Endodermal cell (in vitro differentiated cells): ENCODE measurements at regions not wholly inside any gene's neighbourhood (a gene's known extent, or its start where the extent isn't known, plus 50 kb on each side); places are given as distances from the start of the nearest gene placed in this dataset.
A peak's percentile ranks its signal among the peaks of the same experiment; 100 is the strongest.

ENCODE experiments used
- DNase-seq: peaks from one replicate; pipeline ENCODE4 v3.0.0-alpha.2; 2017
- H3K27ac ChIP-seq: 2 replicates; pipeline ENCODE4 v1.5.1; 2013; ENCODE audit warnings: mild to moderate bottlenecking, low read depth, low read length, moderate library complexity
- H3K27me3 ChIP-seq: 2 replicates; pipeline ENCODE4 v1.6.1; 2013; ENCODE audit warnings: mild to moderate bottlenecking, low read length, moderate library complexity; ENCODE audit not compliant: insufficient read depth, control insufficient read depth, poor library complexity, severe bottlenecking
- H3K36me3 ChIP-seq: 2 replicates; pipeline ENCODE4 v1.7.0; 2013; ENCODE audit warnings: mild to moderate bottlenecking, low read length, moderate library complexity; ENCODE audit not compliant: control insufficient read depth, insufficient read depth
- H3K4me1 ChIP-seq: one replicate; pipeline ENCODE4 v1.7.0; 2013; ENCODE audit warnings: low read length; ENCODE audit not compliant: control insufficient read depth, insufficient read depth
- H3K4me3 ChIP-seq: 2 replicates; pipeline ENCODE4 v1.5.1; 2013; ENCODE audit warnings: mild to moderate bottlenecking, low read length, moderate library complexity
- H3K9ac ChIP-seq: 2 replicates; pipeline ENCODE4 v1.6.1; 2013; ENCODE audit warnings: mild to moderate bottlenecking, low read length, moderate library complexity; ENCODE audit not compliant: poor library complexity, severe bottlenecking; ENCODE audit errors: extremely low read depth
- H3K9me3 ChIP-seq: 2 replicates; pipeline ENCODE4 v1.6.1; 2013; ENCODE audit warnings: mild to moderate bottlenecking, low read length, moderate library complexity; ENCODE audit not compliant: control insufficient read depth
- H3K27ac Mint-ChIP-seq: 2 replicates; pipeline ENCODE4 v1.8.0; 2020; ENCODE audit warnings: mixed read lengths
- H3K27me3 Mint-ChIP-seq: 2 replicates; pipeline ENCODE4 v1.8.0; 2021; ENCODE audit warnings: mild to moderate bottlenecking, mixed read lengths; ENCODE audit not compliant: insufficient read depth
- H3K36me3 Mint-ChIP-seq: 2 replicates; pipeline ENCODE4 v1.8.0; 2020; ENCODE audit warnings: low read depth, mixed read lengths
- H3K4me1 Mint-ChIP-seq: 2 replicates; pipeline ENCODE4 v1.8.0; 2020; ENCODE audit warnings: mixed read lengths
- H3K4me3 Mint-ChIP-seq: 2 replicates; pipeline ENCODE4 v1.8.0; 2020; ENCODE audit warnings: mild to moderate bottlenecking, moderate library complexity, mixed read lengths
- H3K9me3 Mint-ChIP-seq: 2 replicates; pipeline ENCODE4 v1.8.0; 2020; ENCODE audit warnings: mild to moderate bottlenecking, mixed read lengths
- WGBS, 2 experiments: methylation state at CpG; one replicate each; pipeline versions ENCODE4 v1.1.5 to v1.1.7; 2013; ENCODE audit warnings: missing lambda C conversion rate in 2 of 2, mixed read lengths in 1 of 2; ENCODE audit not compliant: insufficient coverage in 1 of 2, insufficient read length in 1 of 2; 5-methylcytosine and 5-hydroxymethylcytosine counted together
- TF ChIP-seq, protein P1 (sequence below): fragments of 200-600 bp; sonication (generic); conservative IDR thresholded peaks from 2 replicates; pipeline ENCODE4 v1.5.0; 2021; ENCODE audit warnings: antibody characterized with exemption, mild to moderate bottlenecking

DNA sequence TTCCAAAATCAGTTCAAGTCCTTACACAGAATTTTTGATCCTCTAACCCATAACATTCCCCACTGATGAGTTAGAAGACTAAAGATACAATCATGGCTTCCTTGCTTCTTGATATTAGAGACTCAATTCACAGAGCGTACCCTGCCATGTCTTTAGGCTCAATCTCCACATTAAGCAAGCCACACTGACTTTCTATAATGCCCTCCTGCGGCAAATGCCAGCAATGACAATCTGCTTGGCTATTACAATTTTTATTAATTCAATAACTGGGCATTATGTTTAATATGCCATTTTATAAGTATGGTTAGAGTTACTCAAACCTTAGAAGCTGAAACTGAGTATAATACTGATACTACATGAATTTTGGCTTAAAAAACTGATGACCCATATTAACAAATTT lies 479.7 kb upstream of the NR2F2 start:
- H3K4me1 ChIP-seq, result no peaks in the 10 kb centered on the region
- 100% methylated on average over 1 to 2 of the region's 2 CpGs for WGBS, 2 experiments
- no peak overlapping the region for H3K9ac ChIP-seq
- Mint-ChIP-seq H3K9me3 (no peaks in the 10 kb centered on the region), H3K27me3 (no peaks in the 10 kb centered on the region), H3K4me3 (no peak overlapping the region), H3K36me3 (no peaks in the 10 kb centered on the region), H3K4me1 (no peaks in the 10 kb centered on the region), H3K27ac (no peak overlapping the region)
- no peak overlapping the region for H3K27ac ChIP-seq
- no peak overlapping the region for H3K4me3 ChIP-seq
- TF ChIP-seq, protein P1, sequence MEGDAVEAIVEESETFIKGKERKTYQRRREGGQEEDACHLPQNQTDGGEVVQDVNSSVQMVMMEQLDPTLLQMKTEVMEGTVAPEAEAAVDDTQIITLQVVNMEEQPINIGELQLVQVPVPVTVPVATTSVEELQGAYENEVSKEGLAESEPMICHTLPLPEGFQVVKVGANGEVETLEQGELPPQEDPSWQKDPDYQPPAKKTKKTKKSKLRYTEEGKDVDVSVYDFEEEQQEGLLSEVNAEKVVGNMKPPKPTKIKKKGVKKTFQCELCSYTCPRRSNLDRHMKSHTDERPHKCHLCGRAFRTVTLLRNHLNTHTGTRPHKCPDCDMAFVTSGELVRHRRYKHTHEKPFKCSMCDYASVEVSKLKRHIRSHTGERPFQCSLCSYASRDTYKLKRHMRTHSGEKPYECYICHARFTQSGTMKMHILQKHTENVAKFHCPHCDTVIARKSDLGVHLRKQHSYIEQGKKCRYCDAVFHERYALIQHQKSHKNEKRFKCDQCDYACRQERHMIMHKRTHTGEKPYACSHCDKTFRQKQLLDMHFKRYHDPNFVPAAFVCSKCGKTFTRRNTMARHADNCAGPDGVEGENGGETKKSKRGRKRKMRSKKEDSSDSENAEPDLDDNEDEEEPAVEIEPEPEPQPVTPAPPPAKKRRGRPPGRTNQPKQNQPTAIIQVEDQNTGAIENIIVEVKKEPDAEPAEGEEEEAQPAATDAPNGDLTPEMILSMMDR, result peak; percentile 53
- no peaks in the 10 kb centered on the region for H3K36me3 ChIP-seq
- H3K27me3 ChIP-seq, result no peaks in the 10 kb centered on the region
- no peaks in the 10 kb centered on the region for H3K9me3 ChIP-seq
- DNase-seq, result no peak

DNA sequence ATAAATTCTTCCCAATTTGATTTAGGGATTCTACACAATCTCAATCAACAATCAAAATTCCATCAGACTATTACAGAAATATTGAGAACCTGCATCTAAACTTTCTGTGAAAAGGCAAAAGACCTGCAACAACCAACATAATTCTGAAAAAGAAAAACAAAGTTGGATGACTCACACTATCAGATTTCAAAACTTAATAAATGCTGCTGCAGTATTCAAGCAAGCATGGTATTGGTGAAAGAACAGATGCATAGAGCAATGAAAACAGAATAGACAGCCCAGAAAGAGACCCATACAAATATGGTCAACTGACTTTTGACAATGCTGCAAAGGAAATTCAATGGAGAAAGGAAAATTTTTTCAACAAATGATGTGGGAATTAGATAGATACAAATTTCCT lies 477.1 kb upstream of the NR2F2 start:
- DNase-seq, result no peak
- H3K9me3 ChIP-seq, result no peaks in the 10 kb centered on the region
- Mint-ChIP-seq H3K9me3 (no peaks in the 10 kb centered on the region), H3K27me3 (no peaks in the 10 kb centered on the region), H3K4me3 (no peak overlapping the region), H3K36me3 (no peaks in the 10 kb centered on the region), H3K4me1 (peaks cover 10% of the 10 kb centered on the region), H3K27ac (no peak overlapping the region)
- no peak overlapping the region for H3K9ac ChIP-seq
- no peaks in the 10 kb centered on the region for H3K36me3 ChIP-seq
- no peak overlapping the region for H3K4me3 ChIP-seq
- TF ChIP-seq, protein P1, result no peak
- no peaks in the 10 kb centered on the region for H3K27me3 ChIP-seq
- peaks cover 3% of the 10 kb centered on the region for H3K4me1 ChIP-seq
- H3K27ac ChIP-seq, result no peak overlapping the region

DNA sequence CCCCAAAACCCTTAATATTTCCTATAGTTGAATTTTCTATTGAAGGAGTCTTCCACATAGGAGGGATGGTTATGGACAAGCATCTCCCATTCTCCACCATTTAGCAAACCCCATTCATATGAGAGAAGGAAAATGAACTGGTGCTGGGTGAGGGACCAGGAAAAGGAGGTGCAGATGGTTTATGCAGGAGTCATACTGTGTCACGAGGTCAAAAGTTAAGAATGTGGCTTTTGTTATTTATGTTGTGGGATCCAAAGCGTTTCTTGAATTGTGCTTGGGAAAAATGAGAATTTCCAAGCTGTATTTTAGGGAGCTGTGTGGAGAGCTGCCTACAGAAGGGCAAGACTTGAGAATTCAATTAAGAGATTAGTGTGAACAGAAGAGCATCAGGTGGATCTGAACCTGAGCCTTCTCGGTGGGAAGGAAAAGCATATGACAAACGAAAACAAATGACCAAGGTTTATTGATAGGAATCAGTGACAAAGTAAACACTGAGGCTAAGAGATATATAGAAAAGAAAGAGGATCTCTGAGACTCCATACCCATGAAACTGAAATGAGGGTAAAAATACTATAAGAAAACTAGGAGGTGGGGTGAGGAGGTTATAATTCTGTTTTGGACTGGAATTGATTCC lies 473.3 kb upstream of the NR2F2 start:
- H3K27me3 Mint-ChIP-seq, result no peaks in the 10 kb centered on the region
- no peak for DNase-seq
- H3K9ac ChIP-seq, result no peak overlapping the region
- H3K36me3 ChIP-seq, result no peaks in the 10 kb centered on the region
- peaks cover 10% of the 10 kb centered on the region for H3K4me1 Mint-ChIP-seq
- no peak overlapping the region for H3K27ac ChIP-seq
- H3K4me3 ChIP-seq, result no peak overlapping the region
- H3K4me3 Mint-ChIP-seq, result no peak overlapping the region
- TF ChIP-seq, protein P1, result no peak
- WGBS, 2 experiments, result 77 to 85% methylated on average over 4 of the region's 4 CpGs
- no peaks in the 10 kb centered on the region for H3K27me3 ChIP-seq
- no peaks in the 10 kb centered on the region for H3K9me3 ChIP-seq
- H3K9me3 Mint-ChIP-seq, result no peaks in the 10 kb centered on the region
- H3K4me1 ChIP-seq, result peaks cover 3% of the 10 kb centered on the region
- H3K36me3 Mint-ChIP-seq, result no peaks in the 10 kb centered on the region
- H3K27ac Mint-ChIP-seq, result no peak overlapping the region
